GM13976 (cell line): ENCODE measurements at regions not wholly inside any gene's neighbourhood (a gene's known extent, or its start where the extent isn't known, plus 50 kb on each side); places are given as distances from the start of the nearest gene placed in this dataset.
"Not testable (repeated sequence)": the region's sequence is repeated elsewhere in the genome, so short reads cannot be mapped to it uniquely, and the experiment has no call there.

Experiments
- DNase-seq: peaks from one replicate; pipeline ENCODE4 v3.0.0; 2012; ENCODE audit warnings: low spot score
- in situ Hi-C: fragments of 300-500 bp; cut with MboI; formaldehyde crosslinking; loops from one replicate; pipeline ENCODE4 v1.12.0; 2022; ENCODE audit warnings: low sequenced_read_pairs, mixed read lengths, inconsistent platforms; ENCODE audit not compliant: unreplicated experiment
- TF ChIP-seq, protein P1 (sequence below): IDR thresholded peaks from 2 replicates; pipeline ENCODE4 v1.5.1; 2012; ENCODE audit warnings: borderline replicate concordance, mild to moderate bottlenecking; ENCODE audit not compliant: insufficient read depth; ENCODE audit errors: extremely low read depth, missing control alignments, control extremely low read depth

DNA sequence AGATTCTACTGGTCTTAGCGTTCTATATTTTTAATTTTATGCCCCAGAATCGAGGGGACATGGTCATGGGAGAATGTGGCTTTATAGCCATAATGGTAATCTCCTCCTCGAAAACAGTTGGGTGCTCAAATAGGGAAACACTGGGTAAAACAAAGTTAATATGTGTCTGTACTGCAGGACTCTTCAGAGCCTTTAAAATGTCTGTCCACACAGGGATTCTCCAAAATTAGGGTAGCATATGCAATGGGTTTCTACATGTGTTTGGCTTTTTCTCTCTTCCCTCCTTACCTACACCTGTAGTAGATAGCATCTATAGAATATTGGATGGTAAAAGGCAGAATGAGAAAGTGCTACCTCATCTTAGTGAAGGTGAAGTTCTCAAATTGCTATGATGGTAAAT lies 130.0 kb upstream of the NR3C1 start:
- in situ Hi-C loops: no loop called here
- DNase-seq: no peak
- TF ChIP-seq, protein P1, sequence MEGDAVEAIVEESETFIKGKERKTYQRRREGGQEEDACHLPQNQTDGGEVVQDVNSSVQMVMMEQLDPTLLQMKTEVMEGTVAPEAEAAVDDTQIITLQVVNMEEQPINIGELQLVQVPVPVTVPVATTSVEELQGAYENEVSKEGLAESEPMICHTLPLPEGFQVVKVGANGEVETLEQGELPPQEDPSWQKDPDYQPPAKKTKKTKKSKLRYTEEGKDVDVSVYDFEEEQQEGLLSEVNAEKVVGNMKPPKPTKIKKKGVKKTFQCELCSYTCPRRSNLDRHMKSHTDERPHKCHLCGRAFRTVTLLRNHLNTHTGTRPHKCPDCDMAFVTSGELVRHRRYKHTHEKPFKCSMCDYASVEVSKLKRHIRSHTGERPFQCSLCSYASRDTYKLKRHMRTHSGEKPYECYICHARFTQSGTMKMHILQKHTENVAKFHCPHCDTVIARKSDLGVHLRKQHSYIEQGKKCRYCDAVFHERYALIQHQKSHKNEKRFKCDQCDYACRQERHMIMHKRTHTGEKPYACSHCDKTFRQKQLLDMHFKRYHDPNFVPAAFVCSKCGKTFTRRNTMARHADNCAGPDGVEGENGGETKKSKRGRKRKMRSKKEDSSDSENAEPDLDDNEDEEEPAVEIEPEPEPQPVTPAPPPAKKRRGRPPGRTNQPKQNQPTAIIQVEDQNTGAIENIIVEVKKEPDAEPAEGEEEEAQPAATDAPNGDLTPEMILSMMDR: no peak

- TF ChIP-seq, protein P1: no peak
- no peak for DNase-seq
- in situ Hi-C loops: no loop called here
These were observed 124.3 kb upstream of the NR3C1 start for GRCh38 chr5:143527808-143528207.

DNA sequence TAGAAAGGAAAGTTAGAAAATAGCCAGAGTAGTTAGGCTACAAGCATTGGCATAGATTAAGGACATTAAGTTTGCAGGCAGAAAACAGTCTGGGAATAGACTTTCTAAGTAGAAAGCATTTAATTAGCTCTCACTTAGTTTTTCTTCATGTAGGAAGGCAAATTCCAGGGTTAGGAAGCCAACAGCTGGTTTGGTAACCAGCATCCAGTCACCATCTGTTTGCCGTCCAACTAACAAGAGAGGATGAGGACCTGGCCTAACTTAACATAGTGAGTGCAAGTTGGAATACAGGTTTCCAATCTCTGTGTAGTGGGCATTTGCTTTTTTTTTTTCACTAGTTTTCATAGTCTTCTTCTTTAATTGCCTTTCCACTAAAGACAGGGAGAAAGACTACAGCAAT lies 121.7 kb upstream of the NR3C1 start:
- TF ChIP-seq, protein P1: no peak
- no peak for DNase-seq
- in situ Hi-C loops: no loop called here

DNA sequence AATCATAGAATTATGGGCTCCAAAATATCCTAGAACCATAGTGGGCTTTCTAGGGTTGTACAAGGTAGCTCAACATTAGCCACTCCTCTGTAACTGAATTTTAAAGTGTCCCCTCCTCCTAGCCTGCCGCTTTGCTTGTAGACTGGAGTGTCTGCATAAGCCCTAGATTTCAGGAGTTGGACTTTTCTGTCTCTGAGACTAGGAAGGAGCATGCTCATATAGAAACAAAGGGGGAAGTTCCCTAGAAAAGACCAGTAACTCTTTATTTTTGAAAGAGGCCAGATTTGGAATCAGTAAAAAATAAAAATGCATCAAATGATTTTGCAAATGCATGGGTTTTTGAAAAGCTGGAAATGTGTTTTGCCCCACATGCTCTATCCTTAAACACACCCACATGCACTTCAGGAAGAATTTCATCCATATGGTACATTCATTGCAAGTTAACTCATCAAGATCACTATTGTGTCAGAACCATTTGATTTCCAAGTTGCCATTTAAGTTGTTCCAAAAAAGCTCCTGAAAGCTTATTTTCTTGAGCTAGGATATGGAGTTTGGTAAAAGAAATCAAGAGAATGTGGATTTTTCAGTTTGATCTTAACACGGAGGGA lies 121.0 kb upstream of the NR3C1 start:
- in situ Hi-C loops: no loop called here
- TF ChIP-seq, protein P1: no peak
- no peak for DNase-seq

- TF ChIP-seq, protein P1: no peak
- in situ Hi-C loops: no loop called here
- DNase-seq: no peak
These were observed 118.4 kb upstream of the NR3C1 start for GRCh38 chr5:143521846-143522400.

GRCh38 chr5:143521141-143521540 lies 117.7 kb upstream of the NR3C1 start:
- DNase-seq: no peak
- in situ Hi-C loops: no loop called here

DNA sequence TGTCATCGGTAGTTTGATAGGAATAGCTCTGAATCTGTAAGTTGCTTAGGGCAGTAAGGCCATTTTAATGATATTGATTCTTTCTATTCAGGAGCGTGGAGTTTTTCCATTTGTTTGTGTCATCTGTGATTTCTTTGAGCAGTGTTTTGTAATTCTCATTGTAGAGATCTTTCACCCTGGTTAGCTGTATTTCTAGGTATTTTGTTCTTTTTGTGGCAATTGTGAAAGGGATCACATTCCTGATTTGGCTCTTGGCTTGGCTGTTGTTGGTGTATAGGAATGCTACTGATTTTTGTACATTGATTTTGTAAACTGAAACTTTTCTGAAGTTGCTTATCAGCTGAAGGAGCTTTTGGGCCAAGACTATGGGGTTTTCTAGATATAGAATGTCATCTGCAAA lies 115.7 kb upstream of the NR3C1 start:
- in situ Hi-C loops, DNase-seq: not testable (repeated sequence)

More at GRCh38 chr5:143521141-143521540, 117.7 kb upstream of the NR3C1 start:
- TF ChIP-seq, protein P1: no peak

DNA sequence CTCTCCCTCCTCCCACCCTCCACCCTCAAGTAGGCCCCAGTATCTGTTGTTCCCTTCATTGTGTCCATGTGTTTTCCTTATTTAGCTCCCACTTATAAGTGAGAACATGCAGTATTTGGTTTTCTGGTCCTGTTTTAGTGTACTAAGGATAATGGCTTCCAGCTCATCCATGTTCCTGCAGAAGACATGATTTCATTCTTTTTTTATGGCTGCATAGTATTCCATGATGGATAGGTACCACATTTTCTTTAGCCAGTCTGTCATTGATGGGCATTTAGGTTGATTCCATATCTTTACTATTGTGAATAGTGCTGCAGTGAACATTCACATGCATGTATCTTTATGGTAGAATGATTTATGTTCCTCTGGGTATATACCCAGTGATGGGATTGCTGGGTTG lies 114.3 kb upstream of the NR3C1 start:
- DNase-seq, in situ Hi-C loops: not testable (repeated sequence)
